SK-N-SH (cell line): ENCODE measurements at regions not wholly inside any gene's neighbourhood (a gene's known extent, or its start where the extent isn't known, plus 50 kb on each side); places are given as distances from the start of the nearest gene placed in this dataset.
A peak's percentile ranks its signal among the peaks of the same experiment; 100 is the strongest.

Experiments
- GABPA ChIP-seq: IDR thresholded peaks from 2 replicates; pipeline ENCODE4 v1.4.0; 2012; ENCODE audit warnings: low read depth, mild to moderate bottlenecking
- POLR2AphosphoS5 ChIP-seq: IDR thresholded peaks from 2 replicates; pipeline ENCODE4 v1.6.1; 2012; ENCODE audit warnings: low read depth, low read length
- RFX5 ChIP-seq: IDR thresholded peaks from 2 replicates; pipeline ENCODE4 v1.6.1; 2012; ENCODE audit warnings: mild to moderate bottlenecking, improper control_type of control experiment, low read length
- TF ChIP-seq, protein P1 (sequence below): fragments of 200-600 bp; sonication (generic); IDR thresholded peaks from 2 replicates; pipeline ENCODE4 v1.6.1; 2017; ENCODE audit warnings: antibody characterized with exemption, mild to moderate bottlenecking, moderate library complexity
- TF ChIP-seq, protein P2 (sequence below): IDR thresholded peaks from 2 replicates; pipeline ENCODE4 v1.4.0; 2012; ENCODE audit warnings: low read depth
- TF ChIP-seq, protein P3 (sequence below): IDR thresholded peaks from 2 replicates; pipeline ENCODE4 v1.6.1; 2012; ENCODE audit warnings: mild to moderate bottlenecking, low read depth, low read length, moderate library complexity
- TF ChIP-seq, protein P4 (sequence below): IDR thresholded peaks from 2 replicates; pipeline ENCODE4; 2012

DNA sequence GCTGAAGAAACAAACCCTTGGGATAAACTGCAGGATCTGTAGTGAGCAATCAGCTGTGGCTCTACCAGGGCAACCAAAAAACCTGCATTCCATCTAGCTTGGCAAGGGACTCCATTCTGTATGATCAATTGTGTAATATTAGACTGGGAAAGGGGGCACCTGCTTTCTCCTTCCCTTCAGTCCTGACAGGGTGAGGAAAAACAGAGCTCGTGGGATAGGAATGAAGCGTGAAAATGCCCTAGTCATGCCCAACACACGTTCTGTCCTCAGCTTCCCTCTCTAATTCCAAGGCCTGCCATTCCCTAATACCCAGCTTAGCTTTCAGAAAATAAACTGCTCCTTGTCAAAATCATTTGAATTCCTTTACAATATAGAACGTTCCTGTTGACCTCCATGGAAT, 442.3 kb downstream of the PLPP3 start:
- TF ChIP-seq, protein P1, sequence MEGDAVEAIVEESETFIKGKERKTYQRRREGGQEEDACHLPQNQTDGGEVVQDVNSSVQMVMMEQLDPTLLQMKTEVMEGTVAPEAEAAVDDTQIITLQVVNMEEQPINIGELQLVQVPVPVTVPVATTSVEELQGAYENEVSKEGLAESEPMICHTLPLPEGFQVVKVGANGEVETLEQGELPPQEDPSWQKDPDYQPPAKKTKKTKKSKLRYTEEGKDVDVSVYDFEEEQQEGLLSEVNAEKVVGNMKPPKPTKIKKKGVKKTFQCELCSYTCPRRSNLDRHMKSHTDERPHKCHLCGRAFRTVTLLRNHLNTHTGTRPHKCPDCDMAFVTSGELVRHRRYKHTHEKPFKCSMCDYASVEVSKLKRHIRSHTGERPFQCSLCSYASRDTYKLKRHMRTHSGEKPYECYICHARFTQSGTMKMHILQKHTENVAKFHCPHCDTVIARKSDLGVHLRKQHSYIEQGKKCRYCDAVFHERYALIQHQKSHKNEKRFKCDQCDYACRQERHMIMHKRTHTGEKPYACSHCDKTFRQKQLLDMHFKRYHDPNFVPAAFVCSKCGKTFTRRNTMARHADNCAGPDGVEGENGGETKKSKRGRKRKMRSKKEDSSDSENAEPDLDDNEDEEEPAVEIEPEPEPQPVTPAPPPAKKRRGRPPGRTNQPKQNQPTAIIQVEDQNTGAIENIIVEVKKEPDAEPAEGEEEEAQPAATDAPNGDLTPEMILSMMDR, result no peak
- TF ChIP-seq, protein P2, sequence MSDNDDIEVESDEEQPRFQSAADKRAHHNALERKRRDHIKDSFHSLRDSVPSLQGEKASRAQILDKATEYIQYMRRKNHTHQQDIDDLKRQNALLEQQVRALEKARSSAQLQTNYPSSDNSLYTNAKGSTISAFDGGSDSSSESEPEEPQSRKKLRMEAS, result no peak
- TF ChIP-seq, protein P3, sequence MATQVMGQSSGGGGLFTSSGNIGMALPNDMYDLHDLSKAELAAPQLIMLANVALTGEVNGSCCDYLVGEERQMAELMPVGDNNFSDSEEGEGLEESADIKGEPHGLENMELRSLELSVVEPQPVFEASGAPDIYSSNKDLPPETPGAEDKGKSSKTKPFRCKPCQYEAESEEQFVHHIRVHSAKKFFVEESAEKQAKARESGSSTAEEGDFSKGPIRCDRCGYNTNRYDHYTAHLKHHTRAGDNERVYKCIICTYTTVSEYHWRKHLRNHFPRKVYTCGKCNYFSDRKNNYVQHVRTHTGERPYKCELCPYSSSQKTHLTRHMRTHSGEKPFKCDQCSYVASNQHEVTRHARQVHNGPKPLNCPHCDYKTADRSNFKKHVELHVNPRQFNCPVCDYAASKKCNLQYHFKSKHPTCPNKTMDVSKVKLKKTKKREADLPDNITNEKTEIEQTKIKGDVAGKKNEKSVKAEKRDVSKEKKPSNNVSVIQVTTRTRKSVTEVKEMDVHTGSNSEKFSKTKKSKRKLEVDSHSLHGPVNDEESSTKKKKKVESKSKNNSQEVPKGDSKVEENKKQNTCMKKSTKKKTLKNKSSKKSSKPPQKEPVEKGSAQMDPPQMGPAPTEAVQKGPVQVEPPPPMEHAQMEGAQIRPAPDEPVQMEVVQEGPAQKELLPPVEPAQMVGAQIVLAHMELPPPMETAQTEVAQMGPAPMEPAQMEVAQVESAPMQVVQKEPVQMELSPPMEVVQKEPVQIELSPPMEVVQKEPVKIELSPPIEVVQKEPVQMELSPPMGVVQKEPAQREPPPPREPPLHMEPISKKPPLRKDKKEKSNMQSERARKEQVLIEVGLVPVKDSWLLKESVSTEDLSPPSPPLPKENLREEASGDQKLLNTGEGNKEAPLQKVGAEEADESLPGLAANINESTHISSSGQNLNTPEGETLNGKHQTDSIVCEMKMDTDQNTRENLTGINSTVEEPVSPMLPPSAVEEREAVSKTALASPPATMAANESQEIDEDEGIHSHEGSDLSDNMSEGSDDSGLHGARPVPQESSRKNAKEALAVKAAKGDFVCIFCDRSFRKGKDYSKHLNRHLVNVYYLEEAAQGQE, result no peak
- TF ChIP-seq, protein P4, sequence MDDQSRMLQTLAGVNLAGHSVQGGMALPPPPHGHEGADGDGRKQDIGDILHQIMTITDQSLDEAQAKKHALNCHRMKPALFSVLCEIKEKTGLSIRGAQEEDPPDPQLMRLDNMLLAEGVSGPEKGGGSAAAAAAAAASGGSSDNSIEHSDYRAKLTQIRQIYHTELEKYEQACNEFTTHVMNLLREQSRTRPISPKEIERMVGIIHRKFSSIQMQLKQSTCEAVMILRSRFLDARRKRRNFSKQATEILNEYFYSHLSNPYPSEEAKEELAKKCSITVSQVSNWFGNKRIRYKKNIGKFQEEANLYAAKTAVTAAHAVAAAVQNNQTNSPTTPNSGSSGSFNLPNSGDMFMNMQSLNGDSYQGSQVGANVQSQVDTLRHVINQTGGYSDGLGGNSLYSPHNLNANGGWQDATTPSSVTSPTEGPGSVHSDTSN, result peak; percentile 60
- TF ChIP-seq GABPA, result no peak
- no peak for TF ChIP-seq POLR2AphosphoS5
- no peak for TF ChIP-seq RFX5
